ENCODE measurements at regions not wholly inside any gene's neighbourhood (a gene's known extent, or its start where the extent isn't known, plus 50 kb on each side); places are given as distances from the start of the nearest gene placed in this dataset.

DNA sequence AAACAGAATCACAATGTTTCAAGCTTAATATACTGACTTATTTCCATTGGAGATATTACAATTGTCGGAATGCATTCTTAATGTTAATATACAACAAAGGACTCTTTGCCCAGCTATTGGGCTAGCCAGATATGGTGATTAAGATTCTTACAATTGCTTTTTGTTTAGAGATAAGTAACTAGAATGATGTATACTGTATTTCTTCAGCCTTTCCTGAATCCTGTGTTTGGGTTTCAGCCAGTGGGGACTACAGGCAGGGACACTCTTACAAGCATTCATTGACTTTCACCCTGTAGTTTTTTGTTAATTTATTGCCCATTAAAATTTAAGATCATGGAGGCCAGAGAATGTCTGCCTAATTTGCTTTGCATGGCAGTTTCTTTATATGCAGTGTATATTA is 254.1 kb upstream of the TMEFF2 start (continued):
- TF ChIP-seq, protein P1, sequence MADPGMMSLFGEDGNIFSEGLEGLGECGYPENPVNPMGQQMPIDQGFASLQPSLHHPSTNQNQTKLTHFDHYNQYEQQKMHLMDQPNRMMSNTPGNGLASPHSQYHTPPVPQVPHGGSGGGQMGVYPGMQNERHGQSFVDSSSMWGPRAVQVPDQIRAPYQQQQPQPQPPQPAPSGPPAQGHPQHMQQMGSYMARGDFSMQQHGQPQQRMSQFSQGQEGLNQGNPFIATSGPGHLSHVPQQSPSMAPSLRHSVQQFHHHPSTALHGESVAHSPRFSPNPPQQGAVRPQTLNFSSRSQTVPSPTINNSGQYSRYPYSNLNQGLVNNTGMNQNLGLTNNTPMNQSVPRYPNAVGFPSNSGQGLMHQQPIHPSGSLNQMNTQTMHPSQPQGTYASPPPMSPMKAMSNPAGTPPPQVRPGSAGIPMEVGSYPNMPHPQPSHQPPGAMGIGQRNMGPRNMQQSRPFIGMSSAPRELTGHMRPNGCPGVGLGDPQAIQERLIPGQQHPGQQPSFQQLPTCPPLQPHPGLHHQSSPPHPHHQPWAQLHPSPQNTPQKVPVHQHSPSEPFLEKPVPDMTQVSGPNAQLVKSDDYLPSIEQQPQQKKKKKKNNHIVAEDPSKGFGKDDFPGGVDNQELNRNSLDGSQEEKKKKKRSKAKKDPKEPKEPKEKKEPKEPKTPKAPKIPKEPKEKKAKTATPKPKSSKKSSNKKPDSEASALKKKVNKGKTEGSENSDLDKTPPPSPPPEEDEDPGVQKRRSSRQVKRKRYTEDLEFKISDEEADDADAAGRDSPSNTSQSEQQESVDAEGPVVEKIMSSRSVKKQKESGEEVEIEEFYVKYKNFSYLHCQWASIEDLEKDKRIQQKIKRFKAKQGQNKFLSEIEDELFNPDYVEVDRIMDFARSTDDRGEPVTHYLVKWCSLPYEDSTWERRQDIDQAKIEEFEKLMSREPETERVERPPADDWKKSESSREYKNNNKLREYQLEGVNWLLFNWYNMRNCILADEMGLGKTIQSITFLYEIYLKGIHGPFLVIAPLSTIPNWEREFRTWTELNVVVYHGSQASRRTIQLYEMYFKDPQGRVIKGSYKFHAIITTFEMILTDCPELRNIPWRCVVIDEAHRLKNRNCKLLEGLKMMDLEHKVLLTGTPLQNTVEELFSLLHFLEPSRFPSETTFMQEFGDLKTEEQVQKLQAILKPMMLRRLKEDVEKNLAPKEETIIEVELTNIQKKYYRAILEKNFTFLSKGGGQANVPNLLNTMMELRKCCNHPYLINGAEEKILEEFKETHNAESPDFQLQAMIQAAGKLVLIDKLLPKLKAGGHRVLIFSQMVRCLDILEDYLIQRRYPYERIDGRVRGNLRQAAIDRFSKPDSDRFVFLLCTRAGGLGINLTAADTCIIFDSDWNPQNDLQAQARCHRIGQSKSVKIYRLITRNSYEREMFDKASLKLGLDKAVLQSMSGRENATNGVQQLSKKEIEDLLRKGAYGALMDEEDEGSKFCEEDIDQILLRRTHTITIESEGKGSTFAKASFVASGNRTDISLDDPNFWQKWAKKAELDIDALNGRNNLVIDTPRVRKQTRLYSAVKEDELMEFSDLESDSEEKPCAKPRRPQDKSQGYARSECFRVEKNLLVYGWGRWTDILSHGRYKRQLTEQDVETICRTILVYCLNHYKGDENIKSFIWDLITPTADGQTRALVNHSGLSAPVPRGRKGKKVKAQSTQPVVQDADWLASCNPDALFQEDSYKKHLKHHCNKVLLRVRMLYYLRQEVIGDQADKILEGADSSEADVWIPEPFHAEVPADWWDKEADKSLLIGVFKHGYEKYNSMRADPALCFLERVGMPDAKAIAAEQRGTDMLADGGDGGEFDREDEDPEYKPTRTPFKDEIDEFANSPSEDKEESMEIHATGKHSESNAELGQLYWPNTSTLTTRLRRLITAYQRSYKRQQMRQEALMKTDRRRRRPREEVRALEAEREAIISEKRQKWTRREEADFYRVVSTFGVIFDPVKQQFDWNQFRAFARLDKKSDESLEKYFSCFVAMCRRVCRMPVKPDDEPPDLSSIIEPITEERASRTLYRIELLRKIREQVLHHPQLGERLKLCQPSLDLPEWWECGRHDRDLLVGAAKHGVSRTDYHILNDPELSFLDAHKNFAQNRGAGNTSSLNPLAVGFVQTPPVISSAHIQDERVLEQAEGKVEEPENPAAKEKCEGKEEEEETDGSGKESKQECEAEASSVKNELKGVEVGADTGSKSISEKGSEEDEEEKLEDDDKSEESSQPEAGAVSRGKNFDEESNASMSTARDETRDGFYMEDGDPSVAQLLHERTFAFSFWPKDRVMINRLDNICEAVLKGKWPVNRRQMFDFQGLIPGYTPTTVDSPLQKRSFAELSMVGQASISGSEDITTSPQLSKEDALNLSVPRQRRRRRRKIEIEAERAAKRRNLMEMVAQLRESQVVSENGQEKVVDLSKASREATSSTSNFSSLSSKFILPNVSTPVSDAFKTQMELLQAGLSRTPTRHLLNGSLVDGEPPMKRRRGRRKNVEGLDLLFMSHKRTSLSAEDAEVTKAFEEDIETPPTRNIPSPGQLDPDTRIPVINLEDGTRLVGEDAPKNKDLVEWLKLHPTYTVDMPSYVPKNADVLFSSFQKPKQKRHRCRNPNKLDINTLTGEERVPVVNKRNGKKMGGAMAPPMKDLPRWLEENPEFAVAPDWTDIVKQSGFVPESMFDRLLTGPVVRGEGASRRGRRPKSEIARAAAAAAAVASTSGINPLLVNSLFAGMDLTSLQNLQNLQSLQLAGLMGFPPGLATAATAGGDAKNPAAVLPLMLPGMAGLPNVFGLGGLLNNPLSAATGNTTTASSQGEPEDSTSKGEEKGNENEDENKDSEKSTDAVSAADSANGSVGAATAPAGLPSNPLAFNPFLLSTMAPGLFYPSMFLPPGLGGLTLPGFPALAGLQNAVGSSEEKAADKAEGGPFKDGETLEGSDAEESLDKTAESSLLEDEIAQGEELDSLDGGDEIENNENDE (IDR thresholded peaks at IDR 0.05; ENCODE audit: insufficient replicate concordance, low read length), result no peak
- TF ChIP-seq ASH2L (IDR thresholded peaks at IDR 0.05; ENCODE audit: low read length) (no peak), EZH2 (IDR thresholded peaks at IDR 0.05; ENCODE audit: low read depth, low read length, severe bottlenecking) (no peak), FOSL1 (IDR thresholded peaks at IDR 0.05; ENCODE audit: insufficient read depth, low read depth, low read length) (no peak), KDM4A (IDR thresholded peaks at IDR 0.05; ENCODE audit: low read depth, low read length, severe bottlenecking) (no peak), TAF7 (optimal IDR thresholded peaks at IDR 0.05; ENCODE audit: borderline replicate concordance, low read depth, low read length) (no peak), YY1 (IDR thresholded peaks at IDR 0.05; ENCODE audit: low read depth, low read length) (no peak), CHD2 (IDR thresholded peaks at IDR 0.05; ENCODE audit: low read length) (no peak)
